WERI-Rb-1 (cell line): ENCODE measurements at regions not wholly inside any gene's neighbourhood (a gene's known extent, or its start where the extent isn't known, plus 50 kb on each side); places are given as distances from the start of the nearest gene placed in this dataset.

ENCODE experiments used
- DNase-seq: peaks from one replicate; pipeline ENCODE4 v3.0.0-alpha.2; 2020
- H3K27ac ChIP-seq: fragments of 250-450 bp; sonication (Bioruptor Pico); 2 replicates; pipeline ENCODE4 v1.5.1; 2020; ENCODE audit warnings: mild to moderate bottlenecking, moderate library complexity
- H3K27me3 ChIP-seq: fragments of 250-450 bp; sonication (Bioruptor Pico); 2 replicates; pipeline ENCODE4 v1.5.1; 2021; ENCODE audit warnings: mild to moderate bottlenecking, low read depth, moderate library complexity; ENCODE audit not compliant: insufficient read depth, severe bottlenecking
- H3K36me3 ChIP-seq: fragments of 250-450 bp; sonication (Bioruptor Pico); 2 replicates; pipeline ENCODE4 v1.5.1; 2020; ENCODE audit warnings: mild to moderate bottlenecking, moderate library complexity
- H3K4me3 ChIP-seq: 2 replicates; pipeline ENCODE4 v1.5.1; 2011; ENCODE audit warnings: low read depth, mild to moderate bottlenecking, control low read depth, low read length
- H3K9me3 ChIP-seq: fragments of 250-450 bp; sonication (Bioruptor Pico); 2 replicates; pipeline ENCODE4 v1.5.1; 2021; ENCODE audit warnings: mild to moderate bottlenecking, moderate library complexity; ENCODE audit not compliant: severe bottlenecking
- TF ChIP-seq, protein P1 (sequence below): IDR thresholded peaks from 2 replicates; pipeline ENCODE4 v1.5.1; 2011; ENCODE audit warnings: low read depth, mild to moderate bottlenecking, control low read depth, inconsistent platforms, low read length

DNA sequence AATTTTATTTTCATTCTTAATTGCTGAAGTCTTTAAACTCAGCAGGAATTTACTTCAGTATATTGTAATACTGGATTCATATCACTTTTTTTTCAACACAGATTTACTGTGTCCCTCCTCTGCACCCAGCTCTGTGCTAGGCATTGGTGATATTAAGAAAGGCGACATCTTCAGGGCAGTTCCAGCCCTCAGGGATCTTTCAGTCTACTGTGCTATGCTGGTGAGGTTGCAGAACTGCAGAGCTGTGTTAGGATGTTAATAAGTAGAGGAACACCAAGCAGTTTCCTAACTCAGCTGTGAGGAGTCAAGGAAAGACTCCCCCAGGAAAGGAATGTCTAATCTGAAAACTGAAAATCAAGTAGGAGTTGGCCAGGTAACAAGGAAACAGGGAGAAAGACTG lies 158.2 kb upstream of the NPY start:
- peaks cover 14% of the 10 kb centered on the region for H3K27me3 ChIP-seq
- TF ChIP-seq, protein P1, sequence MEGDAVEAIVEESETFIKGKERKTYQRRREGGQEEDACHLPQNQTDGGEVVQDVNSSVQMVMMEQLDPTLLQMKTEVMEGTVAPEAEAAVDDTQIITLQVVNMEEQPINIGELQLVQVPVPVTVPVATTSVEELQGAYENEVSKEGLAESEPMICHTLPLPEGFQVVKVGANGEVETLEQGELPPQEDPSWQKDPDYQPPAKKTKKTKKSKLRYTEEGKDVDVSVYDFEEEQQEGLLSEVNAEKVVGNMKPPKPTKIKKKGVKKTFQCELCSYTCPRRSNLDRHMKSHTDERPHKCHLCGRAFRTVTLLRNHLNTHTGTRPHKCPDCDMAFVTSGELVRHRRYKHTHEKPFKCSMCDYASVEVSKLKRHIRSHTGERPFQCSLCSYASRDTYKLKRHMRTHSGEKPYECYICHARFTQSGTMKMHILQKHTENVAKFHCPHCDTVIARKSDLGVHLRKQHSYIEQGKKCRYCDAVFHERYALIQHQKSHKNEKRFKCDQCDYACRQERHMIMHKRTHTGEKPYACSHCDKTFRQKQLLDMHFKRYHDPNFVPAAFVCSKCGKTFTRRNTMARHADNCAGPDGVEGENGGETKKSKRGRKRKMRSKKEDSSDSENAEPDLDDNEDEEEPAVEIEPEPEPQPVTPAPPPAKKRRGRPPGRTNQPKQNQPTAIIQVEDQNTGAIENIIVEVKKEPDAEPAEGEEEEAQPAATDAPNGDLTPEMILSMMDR = no peak
- no peak overlapping the region for H3K27ac ChIP-seq
- DNase-seq = no peak
- no peaks in the 10 kb centered on the region for H3K36me3 ChIP-seq
- H3K4me3 ChIP-seq = no peak overlapping the region
- no peaks in the 10 kb centered on the region for H3K9me3 ChIP-seq

DNA sequence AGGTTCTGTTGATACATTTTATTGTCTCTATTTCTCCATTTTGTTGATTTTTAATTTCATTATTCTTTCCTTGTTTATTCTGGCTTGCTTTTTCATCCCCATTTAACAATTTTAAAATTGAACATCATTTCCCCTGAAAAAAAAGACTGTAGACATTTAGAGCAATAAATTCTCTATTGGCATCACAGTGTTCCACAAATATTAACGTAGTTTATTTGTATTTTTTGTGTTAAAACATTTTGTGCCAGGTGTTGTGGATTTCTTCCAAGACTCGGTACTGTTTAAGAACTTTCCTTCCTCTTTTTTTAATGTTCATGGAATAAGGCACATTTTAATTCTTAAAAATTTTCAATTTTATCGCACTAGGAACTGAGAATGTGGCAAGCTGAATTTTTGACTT lies 156.1 kb upstream of the NPY start:
- Histone ChIP-seq H3K27ac (no peak overlapping the region), H3K9me3 (no peaks in the 10 kb centered on the region), H3K27me3 (peaks cover 14% of the 10 kb centered on the region), H3K36me3 (no peaks in the 10 kb centered on the region), H3K4me3 (no peak overlapping the region)
- TF ChIP-seq, protein P1 = no peak
- DNase-seq = no peak

DNA sequence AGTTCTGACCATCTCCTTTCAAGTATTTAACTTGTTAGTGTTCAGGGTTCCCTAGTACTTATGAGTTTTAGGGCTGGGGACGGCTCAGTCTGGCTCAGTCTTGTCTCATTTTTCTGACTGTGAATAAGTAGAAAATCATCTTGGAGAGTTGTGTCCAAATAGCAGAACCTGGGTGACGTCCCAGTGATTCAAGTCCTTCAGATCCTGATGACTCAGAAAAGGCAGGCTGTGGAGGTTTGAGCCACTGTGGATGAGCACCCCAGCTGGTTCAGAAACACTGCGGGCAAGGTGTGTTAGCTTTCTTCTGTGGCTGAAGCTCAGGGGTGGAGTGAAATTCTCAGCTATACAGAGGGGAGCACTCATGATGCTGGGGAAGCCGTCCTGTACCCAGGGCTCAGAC lies 154.4 kb upstream of the NPY start:
- Histone ChIP-seq H3K9me3 (no peaks in the 10 kb centered on the region), H3K4me3 (no peak overlapping the region), H3K27me3 (peaks cover 16% of the 10 kb centered on the region), H3K36me3 (no peaks in the 10 kb centered on the region), H3K27ac (no peak overlapping the region)
- TF ChIP-seq, protein P1 = no peak
- no peak for DNase-seq

DNA sequence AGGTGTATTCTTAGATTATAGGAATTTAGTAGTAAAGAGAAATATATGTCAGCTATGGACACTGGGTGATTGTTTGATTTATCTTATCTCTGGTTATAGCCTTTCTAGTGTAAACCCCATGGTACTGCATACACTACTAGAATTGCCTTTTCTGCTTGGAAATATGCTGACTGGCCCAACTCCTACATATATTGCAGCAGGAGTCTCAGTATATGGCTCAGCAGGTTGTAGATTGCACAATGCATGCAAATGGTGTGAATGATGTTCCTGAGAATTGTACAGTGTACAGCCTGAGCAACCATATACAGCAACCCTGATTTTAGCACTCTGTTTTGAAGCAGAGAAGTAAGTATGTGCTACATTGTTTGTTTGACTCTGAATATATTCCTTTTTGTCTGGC lies 153.4 kb upstream of the NPY start:
- H3K9me3 ChIP-seq = no peaks in the 10 kb centered on the region
- TF ChIP-seq, protein P1 = no peak
- H3K27me3 ChIP-seq = peaks cover 11% of the 10 kb centered on the region
- no peak overlapping the region for H3K4me3 ChIP-seq
- no peak overlapping the region for H3K27ac ChIP-seq
- DNase-seq = no peak
- no peaks in the 10 kb centered on the region for H3K36me3 ChIP-seq

DNA sequence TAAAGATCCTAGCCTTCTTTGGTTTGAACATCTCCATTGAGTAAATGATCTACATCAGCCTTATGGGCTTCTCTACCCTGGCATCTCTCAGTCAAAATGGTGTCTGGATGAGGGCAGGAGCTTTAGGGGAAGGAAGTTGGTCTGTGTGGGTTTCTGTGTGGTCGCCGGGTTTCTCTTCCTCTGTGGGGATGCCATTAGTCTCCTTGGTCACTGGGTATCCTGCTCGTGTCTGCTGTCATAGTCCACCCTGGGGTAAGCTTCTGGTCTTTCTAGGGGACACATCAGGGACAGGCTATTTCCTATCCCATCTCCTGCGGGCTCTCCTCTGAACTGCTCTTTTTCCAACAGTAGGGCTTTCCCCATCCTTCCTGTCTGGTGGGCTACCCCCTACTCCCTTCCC lies 150.3 kb upstream of the NPY start:
- no peak for DNase-seq
- no peak overlapping the region for H3K27ac ChIP-seq
- H3K27me3 ChIP-seq = peaks cover 6% of the 10 kb centered on the region
- H3K36me3 ChIP-seq = no peaks in the 10 kb centered on the region
- H3K9me3 ChIP-seq = no peaks in the 10 kb centered on the region
- TF ChIP-seq, protein P1 = no peak
- no peak overlapping the region for H3K4me3 ChIP-seq

DNA sequence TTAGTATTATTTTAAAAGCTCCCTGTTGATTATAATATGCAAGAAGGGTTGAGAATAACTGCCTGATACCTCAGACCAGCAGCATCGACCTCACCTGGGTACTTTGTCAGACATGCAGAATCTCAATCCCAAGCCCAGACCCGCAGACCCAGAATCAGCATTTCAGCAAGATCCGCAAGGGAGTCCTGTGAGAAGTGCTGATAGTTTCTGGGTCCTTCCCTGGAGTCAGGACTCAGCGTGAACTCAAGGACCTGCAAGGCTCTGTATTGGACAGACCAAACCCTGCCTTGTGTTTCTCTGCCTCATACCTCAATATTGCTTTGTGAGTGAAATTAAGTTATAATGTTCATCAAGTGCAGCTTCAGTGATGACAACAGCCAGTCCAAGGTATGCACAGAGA lies 149.5 kb upstream of the NPY start:
- TF ChIP-seq, protein P1 = no peak
- no peaks in the 10 kb centered on the region for H3K36me3 ChIP-seq
- no peaks in the 10 kb centered on the region for H3K9me3 ChIP-seq
- peaks cover 6% of the 10 kb centered on the region for H3K27me3 ChIP-seq
- H3K4me3 ChIP-seq = no peak overlapping the region
- no peak overlapping the region for H3K27ac ChIP-seq
- no peak for DNase-seq
